ENCODE measurements at regions not wholly inside any gene's neighbourhood (a gene's known extent, or its start where the extent isn't known, plus 50 kb on each side); places are given as distances from the start of the nearest gene placed in this dataset.

DNA sequence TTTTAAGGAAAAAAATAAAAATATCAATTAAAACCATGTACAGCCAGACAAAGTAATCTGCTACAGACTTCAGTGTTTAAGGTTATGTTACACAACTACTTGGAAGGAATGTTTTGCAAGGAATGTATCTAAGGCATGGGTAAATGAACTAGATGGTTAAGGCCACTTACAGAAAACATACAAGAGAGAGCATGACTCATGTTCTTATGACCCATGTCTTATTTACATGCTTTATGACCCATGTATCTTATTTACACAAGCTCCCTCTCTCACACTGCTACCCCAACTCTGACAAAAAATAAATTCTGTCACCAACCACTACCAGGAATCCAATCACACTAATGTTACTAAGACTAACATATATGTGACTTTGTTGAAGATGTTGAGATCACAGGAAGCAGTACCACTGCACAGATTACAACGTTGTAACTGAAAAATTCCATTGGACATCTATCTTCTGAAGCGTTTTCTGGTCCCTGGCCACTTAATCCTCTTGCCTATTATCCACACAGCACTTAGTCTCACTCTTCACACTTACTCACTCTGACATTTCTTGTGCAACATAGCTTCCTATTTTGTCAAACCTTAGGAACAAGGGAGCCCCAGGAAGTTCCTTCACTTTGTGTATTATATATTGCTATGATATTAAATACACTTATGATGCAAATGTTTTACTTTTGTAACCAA lies 1630.1 kb upstream of the C9orf72 start:
- no peak for DNase-seq (ENCODE audit: low spot score)
- H3K27ac ChIP-seq: no peak overlapping the region
- CTCF ChIA-PET: interaction anchor here (0.6 kb wide), 1 partner anchor 112 kb away, joined by 3 read pairs; no protein-coding TSS in a partner anchor
- POLR2A ChIA-PET (ENCODE audit: low non-redundant PET): no interaction called here
- TF ChIP-seq, protein P1, sequence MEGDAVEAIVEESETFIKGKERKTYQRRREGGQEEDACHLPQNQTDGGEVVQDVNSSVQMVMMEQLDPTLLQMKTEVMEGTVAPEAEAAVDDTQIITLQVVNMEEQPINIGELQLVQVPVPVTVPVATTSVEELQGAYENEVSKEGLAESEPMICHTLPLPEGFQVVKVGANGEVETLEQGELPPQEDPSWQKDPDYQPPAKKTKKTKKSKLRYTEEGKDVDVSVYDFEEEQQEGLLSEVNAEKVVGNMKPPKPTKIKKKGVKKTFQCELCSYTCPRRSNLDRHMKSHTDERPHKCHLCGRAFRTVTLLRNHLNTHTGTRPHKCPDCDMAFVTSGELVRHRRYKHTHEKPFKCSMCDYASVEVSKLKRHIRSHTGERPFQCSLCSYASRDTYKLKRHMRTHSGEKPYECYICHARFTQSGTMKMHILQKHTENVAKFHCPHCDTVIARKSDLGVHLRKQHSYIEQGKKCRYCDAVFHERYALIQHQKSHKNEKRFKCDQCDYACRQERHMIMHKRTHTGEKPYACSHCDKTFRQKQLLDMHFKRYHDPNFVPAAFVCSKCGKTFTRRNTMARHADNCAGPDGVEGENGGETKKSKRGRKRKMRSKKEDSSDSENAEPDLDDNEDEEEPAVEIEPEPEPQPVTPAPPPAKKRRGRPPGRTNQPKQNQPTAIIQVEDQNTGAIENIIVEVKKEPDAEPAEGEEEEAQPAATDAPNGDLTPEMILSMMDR (conservative IDR thresholded peaks at IDR 0.05; ENCODE audit: low read depth): no peak

DNA sequence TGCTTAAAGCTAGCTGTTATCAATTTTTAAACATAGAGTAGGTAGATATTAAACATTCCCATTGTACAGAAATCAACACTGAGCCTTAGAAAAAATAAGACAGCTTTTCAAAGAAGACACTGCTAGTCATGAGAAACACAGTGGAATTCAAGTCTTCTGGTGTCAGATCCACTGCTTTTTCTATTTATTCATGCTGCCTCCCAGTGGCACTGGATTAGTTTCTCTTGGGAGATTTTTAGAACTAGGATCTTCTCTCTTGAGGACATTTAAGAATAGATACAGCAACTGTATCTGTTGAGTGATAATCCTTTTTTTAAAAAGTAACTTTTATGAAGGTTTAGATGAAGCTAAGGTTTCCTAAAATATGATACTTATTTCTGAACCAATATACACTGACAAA lies 1635.4 kb upstream of the C9orf72 start:
- no peak for DNase-seq (ENCODE audit: low spot score)
- ChIA-PET POLR2A (ENCODE audit: low non-redundant PET) (no interaction called here), CTCF (interaction anchor here (0.7 to 1.0 kb wide), 2 partner anchors 432 to 434 kb away, joined by 3 read pairs; no protein-coding TSS in a partner anchor)
- H3K27ac ChIP-seq: no peak overlapping the region
- TF ChIP-seq, protein P1 (conservative IDR thresholded peaks at IDR 0.05; ENCODE audit: low read depth): no peak

DNA sequence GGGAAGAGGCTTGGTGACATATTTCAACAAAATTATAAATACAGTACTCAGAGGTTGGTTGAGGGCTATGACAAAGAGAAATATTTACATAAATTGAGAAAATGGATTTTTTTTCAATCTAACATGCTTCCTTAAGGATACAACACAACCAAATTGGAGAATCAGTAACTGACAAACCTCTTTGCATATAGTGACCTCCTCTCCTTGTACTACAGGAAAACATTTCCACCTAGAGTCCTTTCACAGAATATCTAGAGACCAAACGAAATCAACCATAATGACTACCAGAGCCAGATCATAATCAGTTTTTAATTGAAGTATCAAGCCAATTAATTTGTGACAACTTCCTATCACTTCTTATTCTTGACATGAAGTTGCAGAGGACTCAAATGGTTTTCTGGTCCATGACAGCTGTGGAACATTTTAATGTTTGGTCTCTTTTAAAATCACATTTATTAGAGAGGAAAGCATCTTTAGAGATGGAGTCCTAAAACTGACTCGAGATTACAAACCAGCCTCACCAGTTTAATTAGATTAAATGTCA lies 1636.5 kb upstream of the C9orf72 start:
- no peak overlapping the region for H3K27ac ChIP-seq
- DNase-seq (ENCODE audit: low spot score): no peak
- TF ChIP-seq, protein P1 (conservative IDR thresholded peaks at IDR 0.05; ENCODE audit: low read depth): no peak
- ChIA-PET POLR2A (ENCODE audit: low non-redundant PET) (no interaction called here), CTCF (no interaction called here)

DNA sequence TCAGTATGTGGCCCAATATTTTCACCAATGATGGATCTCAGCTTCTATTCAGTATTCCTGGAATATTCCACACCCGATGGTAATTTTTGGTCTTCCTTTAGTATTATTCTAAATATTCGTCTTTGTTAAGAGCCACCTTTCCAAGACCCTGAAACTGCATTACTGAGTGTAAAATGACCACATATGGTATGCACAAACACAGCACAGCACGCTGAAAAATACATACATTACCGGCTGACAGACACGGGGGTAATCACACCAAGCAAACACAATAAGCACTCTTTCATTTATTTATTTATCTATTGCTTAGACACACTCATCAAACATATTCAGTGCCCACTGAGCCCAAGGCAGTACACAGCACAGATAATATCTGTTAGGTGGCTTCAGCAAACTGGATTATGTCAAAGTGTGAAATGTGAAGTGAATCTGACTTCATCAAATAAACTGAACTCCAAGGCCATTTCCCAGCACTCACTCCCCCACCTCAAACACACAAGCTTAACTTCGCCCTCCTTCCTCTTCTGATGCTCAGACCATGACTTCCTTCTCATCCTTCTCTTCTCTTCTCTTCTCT lies 1637.8 kb upstream of the C9orf72 start:
- POLR2A ChIA-PET (ENCODE audit: low non-redundant PET): no interaction called here
- H3K27ac ChIP-seq: no peak overlapping the region
- CTCF ChIA-PET: interaction anchor here (1.2 to 1.3 kb wide), 2 partner anchors 10 to 23 kb away, joined by 3 to 6 read pairs; no protein-coding TSS in a partner anchor
- DNase-seq (ENCODE audit: low spot score): no peak
- TF ChIP-seq, protein P1 (conservative IDR thresholded peaks at IDR 0.05; ENCODE audit: low read depth): no peak

DNA sequence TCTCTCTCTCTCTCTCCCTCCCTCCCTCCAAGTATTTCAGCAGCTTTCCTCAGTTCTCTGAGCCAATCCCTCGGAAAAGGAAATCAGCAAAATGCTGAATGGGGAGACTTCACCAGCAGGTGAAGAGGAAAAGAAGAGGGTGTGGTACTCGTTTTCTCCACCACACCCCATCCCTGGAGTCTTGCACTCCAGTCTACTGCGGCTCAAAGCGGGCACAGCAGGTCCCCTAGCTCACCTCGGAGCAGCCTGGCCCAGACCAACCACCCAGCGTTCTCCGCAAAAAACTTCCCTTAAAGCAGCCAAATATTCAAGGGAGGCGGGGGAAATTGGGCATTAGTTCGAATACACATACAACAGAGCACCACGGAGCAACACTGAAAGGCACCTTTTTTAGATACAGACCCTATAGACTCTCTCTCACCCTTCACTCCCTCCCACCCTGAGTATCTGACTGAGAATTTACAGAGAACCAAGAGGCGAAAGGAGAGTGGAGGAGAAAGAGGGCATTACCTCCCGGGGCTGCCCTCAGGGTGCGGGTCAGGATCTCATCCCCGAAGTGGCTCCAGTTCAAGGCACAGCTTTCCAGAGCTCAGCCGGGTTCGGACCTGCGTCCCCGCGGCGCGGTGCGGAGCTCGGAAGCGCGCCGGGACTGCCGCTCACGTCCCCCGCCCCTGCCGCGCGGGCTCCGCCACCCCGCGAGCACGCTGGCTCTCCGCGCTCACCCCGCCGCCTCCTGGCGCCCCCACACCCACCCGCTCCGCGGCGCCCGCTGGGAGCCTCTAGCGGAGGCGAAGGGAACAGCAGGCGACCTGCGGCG lies 1638.5 kb upstream of the C9orf72 start:
- peak; percentile 68 for DNase-seq (ENCODE audit: low spot score)
- TF ChIP-seq, protein P1 (conservative IDR thresholded peaks at IDR 0.05; ENCODE audit: low read depth): peak; percentile 97
- H3K27ac ChIP-seq: no peak overlapping the region
- ChIA-PET CTCF (interaction anchor here (0.6 to 1.3 kb wide), 6 partner anchors 9 to 1018 kb away, joined by 3 to 9 read pairs (median 5); no protein-coding TSS in a partner anchor), POLR2A (ENCODE audit: low non-redundant PET) (no interaction called here)

Data from RWPE1 (cell line).